SK-N-MC (cell line): ENCODE measurements at regions not wholly inside any gene's neighbourhood (a gene's known extent, or its start where the extent isn't known, plus 50 kb on each side); places are given as distances from the start of the nearest gene placed in this dataset.

Experiments used
- DNase-seq: peaks from one replicate; pipeline ENCODE4 v3.0.0-alpha.2; 2011; ENCODE audit warnings: low read depth, low spot score
- H3K27ac ChIP-seq: fragments of 200-600 bp; sonication (generic); 2 replicates; pipeline ENCODE4 v1.5.1; 2016; ENCODE audit warnings: mixed run types
- H3K36me3 ChIP-seq: fragments of 200-600 bp; sonication (generic); 2 replicates; pipeline ENCODE4 v1.6.1; 2017; ENCODE audit warnings: antibody characterized with exemption, low read length, mixed read lengths; ENCODE audit not compliant: insufficient read depth
- H3K4me3 ChIP-seq: fragments of 200-600 bp; sonication (generic); 2 replicates; pipeline ENCODE4 v1.5.1; 2016
- H3K9ac ChIP-seq: fragments of 200-600 bp; sonication (generic); 2 replicates; pipeline ENCODE4 v1.8.0; 2017; ENCODE audit warnings: mixed run types, mixed read lengths; ENCODE audit not compliant: insufficient read length
- H3K9me3 ChIP-seq: fragments of 200-600 bp; sonication (generic); 2 replicates; pipeline ENCODE4 v1.6.1; 2017; ENCODE audit warnings: low read depth, mild to moderate bottlenecking, antibody characterized with exemption, low read length, moderate library complexity, mixed read lengths
- EZH2 ChIP-seq: fragments of 200-600 bp; sonication (generic); IDR thresholded peaks from one replicate; pipeline ENCODE4 v1.6.1; 2017; ENCODE audit warnings: antibody characterized with exemption
- FOXP2 ChIP-seq: optimal IDR thresholded peaks from 2 replicates; pipeline ENCODE3; 2011; ENCODE audit warnings: mild to moderate bottlenecking, moderate library complexity; ENCODE audit not compliant: insufficient read depth; ENCODE audit errors: extremely low read length, control extremely low read depth
- POLR2AphosphoS5 ChIP-seq: IDR thresholded peaks from 2 replicates; pipeline ENCODE4 v1.6.1; 2012; ENCODE audit warnings: mild to moderate bottlenecking, low read depth, low read length, borderline replicate concordance

DNA sequence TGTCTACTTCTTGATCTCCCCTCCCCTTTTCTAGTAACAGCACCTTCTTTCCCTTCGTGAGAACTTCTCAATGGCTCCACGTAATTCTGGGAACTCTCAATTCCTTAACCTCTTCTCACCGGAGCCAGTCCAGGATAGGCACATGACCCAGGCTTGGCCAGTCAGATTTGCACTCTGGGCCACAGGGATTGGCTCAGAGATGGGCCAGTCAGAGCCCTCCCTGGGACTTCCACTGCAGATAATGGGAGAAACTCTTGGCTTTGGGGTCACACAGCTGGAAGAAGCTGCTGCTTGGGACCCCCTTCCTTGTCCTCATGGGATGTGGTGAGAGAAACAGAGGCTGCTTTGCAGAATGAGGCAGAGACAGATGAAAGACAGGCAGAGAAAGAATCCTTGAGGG lies 302.3 kb downstream of the PTPRU start:
- Histone ChIP-seq H3K36me3 (no peaks in the 10 kb centered on the region), H3K9me3 (no peaks in the 10 kb centered on the region), H3K27ac (no peak overlapping the region), H3K4me3 (no peak overlapping the region), H3K9ac (no peak overlapping the region)
- TF ChIP-seq FOXP2 (no peak), EZH2 (no peak), POLR2AphosphoS5 (no peak)
- DNase-seq = no peak

DNA sequence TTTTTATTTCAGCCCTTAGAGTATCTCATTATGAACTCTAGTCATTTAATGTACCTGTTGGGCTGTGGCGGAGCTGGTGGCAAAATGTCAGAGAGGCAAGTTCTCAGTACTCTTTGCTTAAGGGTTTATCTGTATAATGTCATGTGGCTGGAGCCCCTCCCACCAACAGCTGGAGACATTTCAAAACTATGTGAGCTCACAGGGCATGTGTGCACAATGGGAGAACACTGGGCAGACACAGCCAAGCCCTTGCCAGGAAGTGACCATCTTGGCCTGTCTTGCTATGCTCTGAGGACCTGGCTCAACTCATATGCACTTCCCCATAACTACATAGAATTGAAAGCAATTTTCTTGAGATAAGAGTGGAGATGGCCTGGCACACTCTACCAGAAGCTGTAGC lies 296.4 kb downstream of the PTPRU start:
- no peaks in the 10 kb centered on the region for H3K9me3 ChIP-seq
- no peak for TF ChIP-seq POLR2AphosphoS5

GRCh38 chr1:29532285-29532684 lies 296.0 kb downstream of the PTPRU start:
- no peak overlapping the region for H3K27ac ChIP-seq
- H3K36me3 ChIP-seq = no peaks in the 10 kb centered on the region
- DNase-seq = no peak
- no peaks in the 10 kb centered on the region for H3K9me3 ChIP-seq
- no peak overlapping the region for H3K9ac ChIP-seq
- H3K4me3 ChIP-seq = no peak overlapping the region
- no peak for TF ChIP-seq EZH2
- TF ChIP-seq POLR2AphosphoS5 = no peak
- TF ChIP-seq FOXP2 = no peak

More for the DNA sequence above, 296.4 kb downstream of the PTPRU start:
- Histone ChIP-seq H3K27ac (no peak overlapping the region), H3K36me3 (no peaks in the 10 kb centered on the region), H3K9ac (no peak overlapping the region), H3K4me3 (no peak overlapping the region)
- no peak for DNase-seq

GRCh38 chr1:29531596-29531995 lies 295.3 kb downstream of the PTPRU start:
- Histone ChIP-seq H3K27ac (no peak overlapping the region), H3K9me3 (no peaks in the 10 kb centered on the region), H3K36me3 (no peaks in the 10 kb centered on the region), H3K9ac (no peak overlapping the region), H3K4me3 (no peak overlapping the region)
- no peak for DNase-seq
- TF ChIP-seq FOXP2 (no peak), EZH2 (no peak), POLR2AphosphoS5 (no peak)

DNA sequence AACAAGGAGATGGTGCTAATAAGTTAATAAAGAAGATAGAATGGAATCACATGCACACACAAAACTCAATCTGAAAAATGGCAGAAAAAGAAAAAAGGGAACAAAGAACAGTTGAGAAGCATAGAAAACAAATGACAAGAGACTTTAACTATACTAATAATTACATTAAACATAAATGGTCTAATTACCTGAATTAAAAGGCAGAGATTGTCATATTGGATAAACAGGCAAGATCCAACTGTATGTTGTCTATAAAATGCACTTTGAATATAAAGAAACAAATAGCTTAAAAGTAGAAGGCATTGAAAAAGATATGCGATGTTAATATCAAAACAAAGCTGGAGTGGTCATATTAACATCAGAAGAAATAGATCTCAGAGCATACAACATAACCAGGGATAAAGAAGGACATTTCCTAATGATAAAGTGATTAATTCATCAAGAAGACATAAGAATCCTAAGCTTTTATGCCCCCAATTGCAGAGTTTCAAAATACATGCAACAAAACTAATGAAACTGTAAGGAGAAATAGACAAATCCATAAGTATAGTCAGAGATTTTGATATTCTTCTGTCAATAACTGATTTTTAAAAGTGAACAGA lies 293.5 kb downstream of the PTPRU start:
- Histone ChIP-seq H3K27ac (no peak overlapping the region), H3K4me3 (no peak overlapping the region), H3K36me3 (no peaks in the 10 kb centered on the region), H3K9ac (no peak overlapping the region), H3K9me3 (no peaks in the 10 kb centered on the region)
- TF ChIP-seq EZH2 = no peak
- no peak for TF ChIP-seq POLR2AphosphoS5
- TF ChIP-seq FOXP2 = no peak
- DNase-seq = no peak

DNA sequence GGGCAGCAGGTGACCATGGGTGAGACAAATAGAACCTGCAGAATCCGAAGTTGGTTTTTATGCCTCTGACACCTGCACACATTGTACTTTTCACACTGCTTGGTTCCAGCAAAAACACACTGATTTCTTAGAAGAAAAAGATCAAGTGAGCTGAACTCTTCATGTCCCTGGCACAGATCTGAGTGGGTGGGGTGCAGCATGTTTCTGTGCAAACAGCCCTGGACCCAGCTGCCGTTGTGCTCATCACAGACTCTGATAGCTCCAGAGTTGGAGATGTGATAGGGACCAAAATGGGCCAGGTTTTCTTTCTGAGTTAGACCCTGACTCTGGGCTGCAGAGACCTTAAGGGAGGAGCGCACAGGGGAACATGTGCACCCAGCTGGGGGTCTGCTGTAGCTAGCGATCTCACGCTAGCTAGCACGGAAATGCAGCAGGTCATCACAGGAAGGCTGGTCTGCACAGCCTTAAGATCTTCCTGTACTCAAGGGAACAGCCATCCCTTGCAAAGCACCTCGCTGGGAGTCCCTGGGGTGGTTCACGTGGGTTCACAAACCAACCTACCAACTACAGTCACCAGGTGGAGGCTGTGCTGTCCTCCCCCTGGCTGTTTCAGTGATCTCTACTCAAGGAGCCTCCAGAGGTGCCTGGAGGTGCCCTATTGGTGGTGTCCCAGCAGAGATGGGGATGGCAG lies 291.1 kb downstream of the PTPRU start:
- no peak for DNase-seq
- no peak for TF ChIP-seq FOXP2
- TF ChIP-seq EZH2 = no peak
- no peak for TF ChIP-seq POLR2AphosphoS5
- Histone ChIP-seq H3K9me3 (no peaks in the 10 kb centered on the region), H3K9ac (no peak overlapping the region), H3K4me3 (no peak overlapping the region), H3K36me3 (no peaks in the 10 kb centered on the region), H3K27ac (no peak overlapping the region)

DNA sequence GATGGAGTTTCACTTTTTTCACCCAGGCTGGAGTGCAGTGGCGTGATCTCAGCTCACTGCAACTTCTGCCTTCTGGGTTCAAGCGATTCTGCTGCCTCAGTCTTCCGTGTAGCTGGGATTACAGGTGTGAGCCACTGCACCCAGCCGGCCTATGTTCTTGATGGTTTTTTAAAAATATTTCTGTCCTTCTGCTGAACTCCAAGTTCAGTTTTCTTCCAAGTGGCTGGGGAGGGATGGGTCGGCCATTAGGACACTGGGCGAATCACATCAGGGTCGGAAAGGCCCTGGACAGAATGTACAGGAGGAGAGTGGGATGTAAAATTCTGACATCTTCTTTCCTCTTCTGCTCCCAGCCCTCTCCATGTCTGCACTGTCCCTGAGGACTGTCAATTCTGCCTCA lies 289.6 kb downstream of the PTPRU start:
- Histone ChIP-seq H3K27ac (no peak overlapping the region), H3K4me3 (no peak overlapping the region), H3K9ac (no peak overlapping the region), H3K9me3 (no peaks in the 10 kb centered on the region), H3K36me3 (no peaks in the 10 kb centered on the region)
- TF ChIP-seq FOXP2 (no peak), EZH2 (no peak), POLR2AphosphoS5 (no peak)
- DNase-seq = no peak

DNA sequence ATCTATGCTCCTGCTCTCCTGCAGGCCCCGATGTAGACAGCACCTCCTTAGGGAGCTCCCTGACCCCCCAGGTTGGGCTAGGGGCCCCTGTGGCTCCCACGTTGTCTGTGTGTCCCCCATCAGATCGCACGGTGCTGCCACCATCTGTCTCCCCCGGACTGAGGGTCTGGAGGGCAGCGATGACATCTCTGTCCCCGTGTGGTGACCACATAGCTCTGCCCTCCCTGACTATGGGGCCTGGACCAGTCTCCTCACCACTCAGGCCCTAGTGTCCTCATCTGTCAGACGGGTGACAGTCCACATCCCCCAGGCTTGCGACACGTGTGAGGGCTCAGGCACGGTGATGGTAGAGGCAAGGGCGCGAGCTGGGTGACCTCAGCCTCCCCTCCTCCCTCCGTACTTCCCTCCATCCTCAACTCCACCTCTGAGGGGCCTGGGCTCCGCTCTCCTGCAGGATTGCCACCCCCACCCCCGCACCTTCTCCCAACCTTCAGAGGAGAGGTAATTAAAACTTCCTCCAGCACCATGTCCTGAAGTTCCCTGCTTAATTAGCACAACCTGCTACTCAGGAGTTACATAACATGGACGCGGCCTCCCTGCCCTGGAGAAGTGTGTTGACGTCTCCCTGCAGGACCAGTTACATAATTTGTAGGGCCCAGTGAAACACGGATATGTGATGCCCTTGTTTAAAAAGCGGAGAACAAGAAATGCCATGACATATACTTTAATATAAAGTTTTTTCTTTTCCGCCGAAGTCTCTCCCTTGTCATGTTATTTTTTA lies 288.2 kb downstream of the PTPRU start:
- H3K36me3 ChIP-seq = no peaks in the 10 kb centered on the region
- H3K9ac ChIP-seq = no peak overlapping the region
- TF ChIP-seq POLR2AphosphoS5 (no peak), FOXP2 (no peak), EZH2 (no peak)
- no peaks in the 10 kb centered on the region for H3K9me3 ChIP-seq
- H3K4me3 ChIP-seq = no peak overlapping the region
- H3K27ac ChIP-seq = no peak overlapping the region
- DNase-seq = no peak
